ENCODE measurements at regions not wholly inside any gene's neighbourhood (a gene's known extent, or its start where the extent isn't known, plus 50 kb on each side); places are given as distances from the start of the nearest gene placed in this dataset.

- TF ChIP-seq, protein P1, sequence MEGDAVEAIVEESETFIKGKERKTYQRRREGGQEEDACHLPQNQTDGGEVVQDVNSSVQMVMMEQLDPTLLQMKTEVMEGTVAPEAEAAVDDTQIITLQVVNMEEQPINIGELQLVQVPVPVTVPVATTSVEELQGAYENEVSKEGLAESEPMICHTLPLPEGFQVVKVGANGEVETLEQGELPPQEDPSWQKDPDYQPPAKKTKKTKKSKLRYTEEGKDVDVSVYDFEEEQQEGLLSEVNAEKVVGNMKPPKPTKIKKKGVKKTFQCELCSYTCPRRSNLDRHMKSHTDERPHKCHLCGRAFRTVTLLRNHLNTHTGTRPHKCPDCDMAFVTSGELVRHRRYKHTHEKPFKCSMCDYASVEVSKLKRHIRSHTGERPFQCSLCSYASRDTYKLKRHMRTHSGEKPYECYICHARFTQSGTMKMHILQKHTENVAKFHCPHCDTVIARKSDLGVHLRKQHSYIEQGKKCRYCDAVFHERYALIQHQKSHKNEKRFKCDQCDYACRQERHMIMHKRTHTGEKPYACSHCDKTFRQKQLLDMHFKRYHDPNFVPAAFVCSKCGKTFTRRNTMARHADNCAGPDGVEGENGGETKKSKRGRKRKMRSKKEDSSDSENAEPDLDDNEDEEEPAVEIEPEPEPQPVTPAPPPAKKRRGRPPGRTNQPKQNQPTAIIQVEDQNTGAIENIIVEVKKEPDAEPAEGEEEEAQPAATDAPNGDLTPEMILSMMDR (IDR thresholded peaks at IDR 0.05; ENCODE audit: low read depth, low read length, missing control alignments), result no peak
- in situ Hi-C loops (cut with HindIII; ENCODE audit: low sequenced_read_pairs), result no loop called here
- no peak overlapping the region for H3K4me3 ChIP-seq (ENCODE audit: low read depth, low read length)
- no peak for DNase-seq (ENCODE audit: low read depth)
These were observed 273.7 kb downstream of the SLC4A3 start for GRCh38 chr2:219901155-219901554.

GRCh38 chr2:219902891-219903552, 275.6 kb downstream of the SLC4A3 start:
- in situ Hi-C loops (cut with HindIII; ENCODE audit: low sequenced_read_pairs), result no loop called here
- TF ChIP-seq, protein P1 (IDR thresholded peaks at IDR 0.05; ENCODE audit: low read depth, low read length, missing control alignments), result no peak
- no peak for DNase-seq (ENCODE audit: low read depth)
- H3K4me3 ChIP-seq (ENCODE audit: low read depth, low read length), result no peak overlapping the region

DNA sequence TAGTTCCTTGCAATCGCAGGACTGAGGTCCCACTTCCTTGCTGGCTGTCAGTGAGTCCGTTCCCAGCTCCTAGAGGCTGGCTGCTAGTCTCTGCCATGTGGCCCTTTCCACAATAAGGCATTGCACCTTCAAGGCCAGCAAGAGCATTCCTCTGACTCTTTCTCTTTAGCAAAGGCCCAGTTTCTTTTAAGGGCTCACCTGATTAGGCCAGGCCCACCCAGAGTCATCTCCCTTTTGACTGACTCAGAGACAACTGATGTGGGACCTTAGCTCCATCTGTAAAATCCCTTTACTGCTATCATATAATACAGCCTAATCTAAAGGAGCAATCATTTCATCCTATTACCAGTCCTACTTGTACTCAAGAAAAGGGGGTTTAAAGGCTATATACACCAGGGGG, 278.2 kb downstream of the SLC4A3 start:
- TF ChIP-seq, protein P1 (IDR thresholded peaks at IDR 0.05; ENCODE audit: low read depth, low read length, missing control alignments), result no peak
- H3K4me3 ChIP-seq (ENCODE audit: low read depth, low read length), result no peak overlapping the region
- no peak for DNase-seq (ENCODE audit: low read depth)
- in situ Hi-C loops (cut with HindIII; ENCODE audit: low sequenced_read_pairs), result no loop called here

- in situ Hi-C loops (cut with HindIII; ENCODE audit: low sequenced_read_pairs), result no loop called here
- DNase-seq (ENCODE audit: low read depth), result no peak
- TF ChIP-seq, protein P1 (IDR thresholded peaks at IDR 0.05; ENCODE audit: low read depth, low read length, missing control alignments), result no peak
These were observed 278.9 kb downstream of the SLC4A3 start for GRCh38 chr2:219906114-219907010.

DNA sequence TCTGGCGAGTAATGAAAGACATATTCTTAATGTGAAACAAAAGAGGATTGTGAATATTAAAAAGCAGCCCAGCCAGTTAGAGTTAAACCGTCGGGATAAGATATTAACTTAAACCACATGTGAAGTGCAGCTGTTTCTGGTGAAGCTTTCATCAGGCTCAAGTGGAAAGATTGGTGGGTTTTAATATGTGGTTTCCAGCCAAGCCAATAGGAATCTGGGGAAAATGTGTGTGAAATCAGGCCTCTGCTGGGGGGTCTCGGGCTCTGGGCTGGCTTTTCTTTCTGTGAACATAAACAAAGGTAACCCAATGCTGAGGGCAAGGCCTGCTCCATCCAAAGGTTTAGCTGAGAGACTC, 279.6 kb downstream of the SLC4A3 start:
- TF ChIP-seq, protein P1 (IDR thresholded peaks at IDR 0.05; ENCODE audit: low read depth, low read length, missing control alignments), result no peak

More at GRCh38 chr2:219906114-219907010, 278.9 kb downstream of the SLC4A3 start:
- H3K4me3 ChIP-seq (ENCODE audit: low read depth, low read length), result no peak overlapping the region

DNA sequence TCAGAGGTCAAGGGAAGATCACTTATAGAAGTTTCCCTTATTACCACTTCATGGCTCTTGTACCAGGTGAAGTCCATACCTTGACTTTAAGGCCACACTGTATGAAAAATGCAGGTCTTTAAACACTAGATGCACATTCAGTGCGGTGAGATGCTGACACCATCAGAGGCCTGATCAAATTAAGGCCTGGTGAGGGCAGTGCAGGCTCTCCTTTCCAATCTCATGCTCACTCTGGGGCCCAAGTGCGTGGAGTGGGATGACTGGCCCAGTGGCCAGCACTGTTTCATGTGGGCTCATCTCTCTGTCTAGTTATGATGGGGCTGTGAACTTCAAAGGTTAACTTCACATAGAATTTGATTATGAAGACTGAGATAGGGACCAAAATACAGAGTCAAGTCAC, 281.1 kb downstream of the SLC4A3 start:
- in situ Hi-C loops (cut with HindIII; ENCODE audit: low sequenced_read_pairs), result no loop called here
- DNase-seq (ENCODE audit: low read depth), result no peak
- TF ChIP-seq, protein P1 (IDR thresholded peaks at IDR 0.05; ENCODE audit: low read depth, low read length, missing control alignments), result no peak
- no peak overlapping the region for H3K4me3 ChIP-seq (ENCODE audit: low read depth, low read length)

More for the DNA sequence above, 279.6 kb downstream of the SLC4A3 start:
- in situ Hi-C loops (cut with HindIII; ENCODE audit: low sequenced_read_pairs), result no loop called here
- DNase-seq (ENCODE audit: low read depth), result no peak
- H3K4me3 ChIP-seq (ENCODE audit: low read depth, low read length), result no peak overlapping the region

All from astrocyte of the cerebellum (primary cell).